Cerebellar cortex (tissue), 1 donor: ENCODE measurements at regions not wholly inside any gene's neighbourhood (a gene's known extent, or its start where the extent isn't known, plus 50 kb on each side); places are given as distances from the start of the nearest gene placed in this dataset.

ENCODE experiments used
- DNase-seq: peaks from one replicate; pipeline ENCODE4 v3.0.0-alpha.2; 2015; ENCODE audit warnings: low spot score

DNA sequence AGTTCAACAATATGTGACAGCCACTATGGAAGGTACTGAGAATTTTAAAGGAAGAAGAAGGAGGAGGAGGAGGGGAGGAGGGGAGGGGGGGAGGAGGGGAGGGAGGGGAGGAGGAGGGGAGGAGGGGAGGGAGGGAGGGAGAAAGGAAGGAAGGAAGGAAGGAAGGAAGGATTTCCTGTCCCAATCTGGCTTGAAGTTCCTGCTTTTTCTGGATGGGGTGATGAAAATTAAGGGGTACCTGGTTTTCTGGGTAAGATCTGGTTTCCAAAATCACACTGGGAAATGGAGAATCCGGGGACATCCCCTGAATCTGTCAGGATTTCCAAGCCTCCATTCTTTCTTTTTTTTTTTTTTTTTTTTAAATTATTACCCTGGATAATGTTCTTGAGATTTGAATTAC is 271.8 kb downstream of the MTX2 start:
- DNase-seq: no peak

DNA sequence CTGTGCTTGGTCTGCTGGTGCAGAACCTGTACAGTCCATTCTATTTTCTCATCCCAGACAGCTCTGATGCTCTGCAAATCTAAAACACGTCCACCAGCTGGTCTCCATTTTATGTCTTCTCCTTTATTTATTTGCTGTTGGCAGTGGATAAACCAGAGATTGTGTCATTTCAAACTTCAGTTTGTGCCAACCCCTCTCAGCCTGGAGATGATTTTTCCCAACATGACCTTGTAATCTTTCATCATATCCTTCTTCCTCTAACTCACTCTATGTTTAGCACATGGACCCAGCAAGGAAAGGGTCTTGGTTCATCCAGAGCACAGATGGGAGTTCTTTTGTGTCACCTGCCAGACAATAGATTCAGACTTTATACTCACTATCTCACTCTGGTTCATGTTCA is 273.2 kb downstream of the MTX2 start:
- no peak for DNase-seq

DNA sequence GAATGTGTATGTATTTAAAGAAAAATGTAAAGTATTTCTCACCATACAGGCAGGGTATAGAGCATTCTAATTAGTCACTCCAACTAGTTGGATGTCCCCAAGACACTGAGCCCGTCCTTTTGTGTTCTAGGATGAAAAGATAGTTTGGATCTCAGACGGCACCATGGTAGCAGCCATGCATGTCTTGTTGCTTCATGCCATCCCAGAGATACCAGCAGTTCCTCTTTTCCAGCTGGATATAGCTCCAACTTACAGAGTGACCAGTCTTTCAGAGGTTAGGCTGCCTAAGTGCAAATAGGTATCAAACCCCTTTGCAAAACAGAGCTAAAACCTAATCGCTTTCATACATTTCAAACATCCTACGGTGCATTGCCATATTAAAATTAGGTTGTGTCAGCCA is 275.3 kb downstream of the MTX2 start:
- DNase-seq: no peak

DNA sequence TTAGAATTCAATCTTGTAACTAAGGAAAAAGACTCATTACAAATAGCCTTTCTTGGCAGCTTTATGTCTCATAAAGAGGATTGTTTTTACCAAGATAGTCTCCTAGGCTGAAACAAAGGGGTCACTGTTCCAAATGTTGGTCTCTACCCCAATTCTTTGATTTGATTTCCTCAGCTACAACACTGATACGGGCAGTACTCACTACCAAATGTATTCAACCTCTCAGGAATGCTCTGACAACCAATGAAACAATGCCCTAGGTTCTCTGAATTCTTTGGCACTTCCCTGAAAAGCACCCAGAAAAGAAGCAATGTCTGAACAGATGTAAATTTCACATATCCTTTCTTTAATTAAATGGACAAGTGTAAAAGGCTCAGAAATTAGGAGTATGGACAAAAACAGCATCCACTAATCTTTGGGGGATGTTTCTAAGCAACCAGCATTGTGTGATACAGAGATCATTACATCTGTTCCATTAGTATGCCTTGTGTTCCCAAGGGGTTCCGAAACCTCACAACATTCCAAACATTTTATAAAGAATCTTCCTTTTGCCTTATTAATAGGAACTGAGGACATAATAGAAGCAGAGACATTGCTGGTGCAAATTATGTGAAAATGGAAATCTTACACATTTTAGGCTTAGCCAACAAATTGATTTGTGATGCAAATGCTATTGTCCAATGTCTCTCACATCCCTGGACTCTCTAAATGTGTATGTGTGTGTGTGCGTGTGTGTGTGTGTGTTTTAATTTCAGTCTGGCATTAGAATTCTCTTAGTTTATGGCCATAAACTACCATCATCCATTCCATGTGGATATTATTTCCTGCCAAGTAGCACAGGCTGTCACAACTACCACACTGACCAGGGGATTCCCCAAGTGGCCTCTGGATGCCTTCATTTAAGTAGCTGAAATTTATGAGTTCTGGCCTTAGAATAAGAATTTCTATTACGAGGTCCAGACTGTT is 276.0 kb downstream of the MTX2 start:
- DNase-seq: no peak

DNA sequence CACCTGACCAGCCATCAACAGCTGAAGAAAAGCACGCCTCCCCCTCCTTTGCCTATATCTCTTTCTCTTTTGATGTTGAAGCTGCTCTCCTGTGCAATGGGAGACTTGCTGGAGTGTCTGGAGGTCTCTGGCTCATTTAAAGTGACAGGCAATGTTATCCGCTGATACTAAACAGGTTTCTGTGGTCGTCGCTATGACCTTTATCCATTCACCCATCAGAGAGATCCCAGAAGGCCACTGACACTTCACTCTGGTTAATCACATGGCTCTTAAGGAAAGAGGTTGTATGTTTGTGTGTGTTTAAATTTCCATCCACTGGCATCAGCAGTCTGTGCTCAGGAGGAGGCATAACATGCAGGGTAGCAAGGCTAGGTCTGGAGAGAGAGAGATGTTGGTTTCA is 277.3 kb downstream of the MTX2 start:
- no peak for DNase-seq

GRCh38 chr2:176552501-176553135 is 283.4 kb downstream of the MTX2 start:
- no peak for DNase-seq

GRCh38 chr2:176553685-176554100 is 284.5 kb downstream of the MTX2 start:
- DNase-seq: peak; percentile 59

GRCh38 chr2:176554101-176555048 is 285.1 kb downstream of the MTX2 start:
- peak; percentile 67 for DNase-seq

DNA sequence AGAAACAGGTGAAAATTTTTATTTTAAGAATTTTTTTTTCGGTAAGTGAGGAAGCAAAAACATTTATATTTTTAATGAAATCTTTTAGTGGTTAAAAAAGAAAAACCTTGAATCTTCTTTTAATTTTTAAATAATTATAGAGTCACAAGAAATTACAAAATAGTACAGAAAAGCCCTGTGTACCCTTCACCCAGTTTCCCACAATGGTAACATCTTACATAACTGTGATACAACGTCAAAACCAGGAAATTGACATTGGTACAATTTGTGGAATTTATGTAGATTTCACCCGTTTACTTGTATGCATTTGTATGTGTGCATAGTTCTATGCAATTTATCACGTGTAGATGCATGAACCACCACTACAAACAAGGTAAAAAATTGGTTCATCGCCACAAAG is 285.9 kb downstream of the MTX2 start:
- no peak for DNase-seq

DNA sequence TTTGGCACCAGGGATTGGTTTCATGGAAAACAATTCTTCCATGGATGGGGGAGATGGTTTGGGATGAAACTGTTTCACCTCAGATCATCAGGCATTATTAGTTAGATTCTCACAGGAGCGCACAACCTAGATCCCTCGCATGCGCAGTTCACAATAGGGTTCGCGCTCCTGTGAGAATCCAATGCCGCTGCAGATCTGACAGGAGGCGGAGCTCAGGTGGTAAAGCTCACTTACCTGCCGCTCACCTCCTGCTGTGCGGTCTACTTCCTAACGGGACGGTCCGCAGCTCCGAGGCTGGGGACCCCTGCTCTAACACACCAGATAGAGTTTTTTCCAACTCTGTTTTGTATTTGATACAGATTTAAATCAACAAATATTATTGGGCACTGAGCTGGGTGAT is 286.5 kb downstream of the MTX2 start:
- DNase-seq: no peak

- no peak for DNase-seq
Observed at GRCh38 chr2:176556373-176556772, 287.1 kb downstream of the MTX2 start.

DNA sequence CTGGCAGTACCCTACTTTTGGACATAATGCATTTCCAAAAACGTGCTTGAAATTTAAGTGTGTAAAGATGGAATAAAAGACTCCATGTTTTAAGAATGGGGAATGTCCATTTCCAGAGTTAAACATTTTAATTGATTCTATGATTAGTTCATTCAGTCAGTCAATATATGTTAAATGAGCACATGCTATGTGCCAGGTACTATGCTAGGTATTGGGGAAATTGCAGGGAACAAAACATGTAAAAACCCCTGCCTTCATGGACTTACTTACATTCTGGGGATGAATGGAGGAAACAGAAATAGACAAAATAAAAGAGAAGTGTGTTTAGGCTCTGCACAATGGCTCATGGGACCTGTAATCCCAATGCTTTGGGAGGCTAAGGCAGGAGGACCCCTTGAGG is 288.6 kb downstream of the MTX2 start:
- no peak for DNase-seq

DNA sequence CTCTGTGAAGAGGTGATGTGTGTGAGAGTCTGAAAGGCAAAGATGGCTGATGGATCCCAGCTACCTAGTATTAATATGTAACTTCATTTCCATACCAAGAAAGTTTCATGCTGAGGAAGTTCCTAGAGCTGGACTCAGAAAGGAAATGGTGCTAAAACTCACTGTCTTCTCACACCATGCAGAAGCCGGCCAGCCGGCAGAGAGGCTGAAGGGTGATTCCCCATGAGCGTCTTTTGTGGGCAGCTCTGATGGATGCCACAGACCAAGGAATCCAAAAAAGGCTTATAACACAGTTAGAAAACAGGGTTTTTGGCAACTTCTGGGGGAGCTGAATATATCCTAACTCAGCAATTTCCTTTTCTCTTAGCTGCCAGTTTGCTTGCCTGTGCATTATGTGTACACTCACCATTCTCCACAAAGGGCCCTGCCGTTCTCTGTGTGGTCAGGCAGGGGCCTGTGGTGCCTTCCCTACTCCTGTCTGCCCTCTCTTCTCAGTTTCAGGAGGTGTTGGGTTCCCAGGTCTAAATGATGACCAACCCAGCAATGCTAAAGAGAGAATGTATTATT is 289.4 kb downstream of the MTX2 start:
- no peak for DNase-seq

GRCh38 chr2:176560296-176560695 is 291.1 kb downstream of the MTX2 start:
- DNase-seq: no peak

DNA sequence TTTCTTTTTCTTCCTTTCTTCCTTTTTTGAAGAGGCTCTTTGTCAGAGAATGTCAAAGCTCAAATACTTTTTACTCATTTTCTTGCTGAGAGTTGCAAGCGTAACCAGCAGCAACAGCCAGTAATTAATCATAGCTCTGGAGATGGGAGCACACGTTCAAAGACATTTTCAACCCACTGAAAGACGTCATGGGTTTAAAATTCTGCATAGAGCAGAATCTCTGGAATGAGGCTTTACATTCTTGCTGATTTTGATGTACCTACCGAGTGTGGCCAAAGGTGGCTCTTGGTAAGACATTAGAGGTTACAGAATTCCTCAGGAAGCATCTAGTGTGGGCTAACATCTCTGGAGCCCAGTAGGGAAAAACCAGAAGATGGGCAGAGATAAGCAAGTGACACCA is 292.5 kb downstream of the MTX2 start:
- DNase-seq: no peak

- no peak for DNase-seq
Observed at GRCh38 chr2:176562359-176563078, 293.3 kb downstream of the MTX2 start.

DNA sequence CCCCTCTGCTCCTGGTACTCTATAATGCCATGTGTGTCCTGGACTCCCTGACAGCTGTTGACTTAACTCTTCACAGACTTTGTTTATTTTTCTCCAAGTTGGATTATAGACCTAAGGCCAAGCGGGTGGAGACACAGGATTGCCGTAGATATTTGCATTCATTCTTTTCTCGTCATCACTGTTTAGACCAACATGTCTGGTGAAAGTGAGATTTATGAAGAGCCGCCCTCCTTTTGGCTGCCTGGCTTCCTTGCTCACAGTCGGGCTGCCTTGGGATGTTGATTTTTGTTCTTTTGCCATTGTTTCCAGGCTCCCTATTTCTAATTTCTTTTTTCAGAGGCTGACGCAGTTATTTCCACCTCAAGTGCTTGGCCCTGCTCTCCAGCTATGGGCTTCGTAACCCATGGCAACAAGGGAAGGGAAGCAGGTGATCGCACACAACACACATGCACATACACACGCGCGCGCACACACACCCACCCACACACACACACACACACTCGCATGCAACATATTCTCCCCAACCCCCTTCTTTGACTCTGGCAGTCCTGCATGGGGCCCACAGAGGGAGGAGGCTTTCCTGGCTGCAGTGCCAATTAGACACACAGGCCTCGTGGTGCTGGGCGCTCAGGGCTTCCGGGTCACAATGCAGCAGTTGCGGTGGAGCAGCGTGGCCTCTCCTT is 296.5 kb downstream of the MTX2 start:
- no peak for DNase-seq

GRCh38 chr2:176566496-176566895 is 297.3 kb downstream of the MTX2 start:
- DNase-seq: no peak

DNA sequence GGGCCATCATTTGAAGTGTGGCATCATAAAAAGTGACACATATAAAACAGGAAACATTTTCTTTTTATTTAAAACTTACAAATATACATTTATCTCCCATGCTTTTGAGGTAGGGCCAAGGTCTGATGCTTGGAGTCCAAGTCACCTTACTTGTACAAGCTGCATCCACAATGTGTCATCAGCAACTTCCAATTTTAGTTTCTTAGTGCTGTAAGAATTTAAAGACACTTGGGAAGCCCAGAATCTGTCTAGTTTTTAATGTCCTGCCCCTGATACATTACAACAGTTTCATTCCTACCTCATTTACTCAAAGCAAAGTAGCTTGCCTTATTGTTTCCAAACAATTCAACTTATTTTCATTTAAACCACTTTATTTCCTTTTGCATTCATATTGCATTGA is 297.7 kb downstream of the MTX2 start:
- no peak for DNase-seq

DNA sequence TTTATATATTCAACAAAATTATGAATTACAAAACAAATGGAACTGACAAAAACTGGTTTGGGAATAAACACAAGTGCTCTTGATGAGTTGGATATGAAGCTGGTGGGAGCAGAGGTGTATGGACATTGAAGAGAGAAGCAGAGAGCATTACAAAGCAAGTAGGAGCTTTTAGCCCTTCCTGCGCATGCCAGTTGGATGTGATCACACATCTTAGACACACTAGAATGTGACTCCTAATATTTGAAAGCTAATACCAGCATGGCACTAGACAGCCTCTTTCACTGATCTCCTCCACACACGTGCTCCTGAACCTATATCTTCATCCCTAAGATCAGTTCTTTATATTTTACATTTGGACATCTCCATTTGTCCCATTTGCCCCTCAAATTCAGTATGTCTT is 298.1 kb downstream of the MTX2 start:
- DNase-seq: no peak

- no peak for DNase-seq
Observed at GRCh38 chr2:176569574-176569973, 300.3 kb downstream of the MTX2 start.
